Activated T-helper 17 cell treated with anti-CD3 and anti-CD28 coated beads, Interleukin-2, amount 50 U/mL, for 72 hours (primary cell): ENCODE measurements at regions not wholly inside any gene's neighbourhood (a gene's known extent, or its start where the extent isn't known, plus 50 kb on each side); places are given as distances from the start of the nearest gene placed in this dataset.
"Not testable (repeated sequence)": the region's sequence is repeated elsewhere in the genome, so short reads cannot be mapped to it uniquely, and the experiment has no call there.

ENCODE experiments used
- ATAC-seq: fragments of 150-1000 bp; cut with Tn5 transposase; replicated peaks from 2 replicates; pipeline ENCODE4 v1.10.0; 2021; ENCODE audit warnings: mild to moderate bottlenecking, moderate library complexity
- H3K27ac Mint-ChIP-seq: one replicate; pipeline ENCODE4 v1.8.0; 2022; ENCODE audit warnings: mixed read lengths
- H3K27me3 Mint-ChIP-seq: one replicate; pipeline ENCODE4 v1.8.0; 2022; ENCODE audit warnings: mixed read lengths
- H3K36me3 Mint-ChIP-seq: one replicate; pipeline ENCODE4 v1.8.0; 2022; ENCODE audit warnings: low read depth, mild to moderate bottlenecking, mixed read lengths
- H3K4me1 Mint-ChIP-seq: one replicate; pipeline ENCODE4 v1.8.0; 2022; ENCODE audit warnings: mixed read lengths
- H3K4me3 Mint-ChIP-seq: one replicate; pipeline ENCODE4 v1.8.0; 2022; ENCODE audit warnings: mild to moderate bottlenecking, mixed read lengths
- H3K9me3 Mint-ChIP-seq: one replicate; pipeline ENCODE4 v1.8.0; 2022; ENCODE audit warnings: mixed read lengths

DNA sequence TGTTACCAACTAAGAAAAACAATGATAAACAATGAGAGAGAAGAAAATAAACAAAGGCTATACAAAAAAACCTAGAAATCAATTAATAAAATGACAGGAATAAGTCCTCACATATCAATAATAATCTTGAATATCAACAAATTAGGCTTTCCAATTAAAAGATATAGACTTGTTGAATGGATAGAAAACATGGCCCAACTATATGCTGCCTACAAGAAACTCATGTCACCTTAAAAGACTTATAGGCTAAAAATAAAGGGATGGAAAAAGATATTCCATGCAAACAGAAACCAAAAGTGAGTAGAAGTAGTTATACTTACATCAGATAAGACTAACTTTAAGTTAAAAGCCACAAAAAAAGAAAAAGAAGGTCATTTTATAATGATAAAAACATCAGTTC lies 183.9 kb downstream of the MYRFL start:
- Mint-ChIP-seq H3K4me3 (no peak overlapping the region), H3K27me3 (peaks cover 6% of the 10 kb centered on the region), H3K27ac (no peak overlapping the region), H3K9me3 (peaks cover 11% of the 10 kb centered on the region), H3K36me3 (no peaks in the 10 kb centered on the region), H3K4me1 (no peaks in the 10 kb centered on the region)
- ATAC-seq = no peak

GRCh38 chr12:70011353-70011752 lies 186.3 kb downstream of the MYRFL start:
- peaks cover 11% of the 10 kb centered on the region for H3K9me3 Mint-ChIP-seq
- H3K4me1 Mint-ChIP-seq = no peaks in the 10 kb centered on the region
- H3K4me3 Mint-ChIP-seq = no peak overlapping the region
- ATAC-seq = no peak
- H3K27ac Mint-ChIP-seq = no peak overlapping the region
- peaks cover 6% of the 10 kb centered on the region for H3K27me3 Mint-ChIP-seq
- no peaks in the 10 kb centered on the region for H3K36me3 Mint-ChIP-seq

GRCh38 chr12:70013016-70013415 lies 188.0 kb downstream of the MYRFL start:
- not testable (repeated sequence) for H3K27me3 Mint-ChIP-seq, H3K36me3 Mint-ChIP-seq, H3K27ac Mint-ChIP-seq

GRCh38 chr12:70028515-70028914 lies 203.5 kb downstream of the MYRFL start:
- Mint-ChIP-seq H3K27ac (no peak overlapping the region), H3K36me3 (no peaks in the 10 kb centered on the region), H3K4me1 (no peaks in the 10 kb centered on the region), H3K9me3 (no peaks in the 10 kb centered on the region), H3K27me3 (peaks cover 4% of the 10 kb centered on the region), H3K4me3 (no peak overlapping the region)
- no peak for ATAC-seq

More at GRCh38 chr12:70013016-70013415, 188.0 kb downstream of the MYRFL start:
- not testable (repeated sequence) for H3K4me1 Mint-ChIP-seq, H3K4me3 Mint-ChIP-seq, ATAC-seq
- H3K9me3 Mint-ChIP-seq = peaks cover 11% of the 10 kb centered on the region

DNA sequence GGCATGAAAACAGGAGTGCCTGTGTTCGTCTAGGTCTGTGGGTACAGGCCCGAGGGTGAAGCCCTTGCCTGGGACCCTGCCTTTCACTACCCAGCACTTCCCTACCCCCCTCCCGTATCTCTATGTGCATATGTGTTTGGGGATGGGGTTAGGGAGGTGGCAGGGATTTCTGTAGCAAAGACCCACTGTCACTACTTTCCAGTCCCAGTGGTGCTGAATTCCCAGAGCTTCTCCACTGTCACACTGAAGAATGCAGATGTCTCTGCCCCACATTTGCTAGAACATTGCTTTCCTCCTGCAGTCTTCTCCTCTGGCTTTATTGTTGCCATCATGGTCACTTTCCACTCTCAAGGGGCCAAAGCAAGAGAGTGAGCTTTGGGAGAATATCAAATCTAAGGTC lies 203.9 kb downstream of the MYRFL start:
- Mint-ChIP-seq H3K27me3 (peaks cover 4% of the 10 kb centered on the region), H3K4me3 (no peak overlapping the region)

DNA sequence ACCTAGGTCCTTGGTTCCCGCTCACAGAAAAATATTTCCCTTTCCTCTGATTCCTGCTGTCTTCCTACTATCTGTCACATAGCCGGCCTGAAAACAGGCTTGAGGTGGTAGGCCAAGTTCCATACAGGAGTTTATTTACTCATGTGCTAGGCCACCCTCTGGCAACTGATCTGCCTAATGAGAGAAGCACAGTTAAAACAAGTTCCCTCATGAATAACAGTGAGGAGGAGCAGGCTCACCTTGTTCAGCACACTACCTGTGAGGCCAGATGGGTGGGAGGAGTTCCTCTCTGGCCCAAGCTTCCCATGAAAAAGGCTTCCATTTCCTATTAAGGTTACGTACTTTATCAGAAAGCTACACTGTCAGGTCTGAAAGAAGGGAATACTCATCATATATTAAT lies 206.0 kb downstream of the MYRFL start:
- ATAC-seq = no peak
- Mint-ChIP-seq H3K4me3 (no peak overlapping the region), H3K4me1 (no peaks in the 10 kb centered on the region), H3K27ac (no peak overlapping the region), H3K27me3 (peaks cover 4% of the 10 kb centered on the region), H3K9me3 (no peaks in the 10 kb centered on the region), H3K36me3 (no peaks in the 10 kb centered on the region)

More for the DNA sequence above, 203.9 kb downstream of the MYRFL start:
- no peak for ATAC-seq
- H3K9me3 Mint-ChIP-seq = no peaks in the 10 kb centered on the region
- H3K4me1 Mint-ChIP-seq = no peaks in the 10 kb centered on the region
- H3K36me3 Mint-ChIP-seq = no peaks in the 10 kb centered on the region
- no peak overlapping the region for H3K27ac Mint-ChIP-seq

- Mint-ChIP-seq H3K27me3 (peaks cover 4% of the 10 kb centered on the region), H3K27ac (no peak overlapping the region), H3K9me3 (no peaks in the 10 kb centered on the region), H3K4me3 (no peak overlapping the region), H3K4me1 (no peaks in the 10 kb centered on the region), H3K36me3 (no peaks in the 10 kb centered on the region)
- no peak for ATAC-seq
These were observed 207.0 kb downstream of the MYRFL start for GRCh38 chr12:70032076-70032475.

DNA sequence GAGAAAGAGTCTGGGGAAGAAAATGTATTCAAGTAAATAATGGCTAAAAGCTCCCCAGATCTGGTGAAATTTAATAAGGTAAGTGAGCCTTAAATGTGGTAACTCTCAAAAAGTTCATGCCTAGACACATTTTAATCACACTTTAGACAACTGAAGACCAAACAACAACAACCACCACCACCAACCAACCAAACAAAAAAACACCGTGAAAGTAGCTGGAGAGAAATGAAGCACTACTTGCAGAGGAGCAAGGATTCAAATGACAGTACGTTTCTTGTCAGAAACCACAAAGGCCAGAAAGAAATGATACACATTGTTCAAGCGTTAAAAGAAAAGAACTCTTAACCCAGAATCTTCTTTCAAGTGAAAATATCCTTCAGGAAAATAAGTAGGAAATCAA lies 208.3 kb downstream of the MYRFL start:
- Mint-ChIP-seq H3K27me3 (peaks cover 2% of the 10 kb centered on the region), H3K4me1 (no peaks in the 10 kb centered on the region), H3K9me3 (no peaks in the 10 kb centered on the region), H3K27ac (no peak overlapping the region), H3K4me3 (no peak overlapping the region), H3K36me3 (no peaks in the 10 kb centered on the region)
- ATAC-seq = no peak

DNA sequence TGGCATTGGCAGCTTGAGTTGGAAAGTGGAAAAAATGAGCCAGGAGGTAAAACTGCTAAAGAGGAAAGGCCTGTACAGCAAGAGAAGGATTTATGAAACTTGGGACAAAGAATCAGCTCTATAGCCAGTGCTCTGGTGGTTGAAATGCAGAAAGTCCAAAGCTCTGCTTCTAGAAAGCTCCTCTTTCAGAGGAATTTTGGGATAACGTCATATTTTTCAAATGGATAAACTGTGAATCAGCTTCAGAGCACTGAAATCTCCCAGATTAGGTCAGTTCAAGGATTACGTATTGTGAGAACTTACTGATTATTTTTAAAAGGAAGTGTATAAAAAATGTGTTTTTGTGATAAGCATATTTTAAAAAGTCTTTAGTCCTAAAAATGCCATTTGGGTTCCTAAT lies 203.1 kb upstream of the CNOT2 start:
- H3K27me3 Mint-ChIP-seq = no peaks in the 10 kb centered on the region
- H3K36me3 Mint-ChIP-seq = no peaks in the 10 kb centered on the region
- H3K4me3 Mint-ChIP-seq = no peak overlapping the region
- H3K4me1 Mint-ChIP-seq = no peaks in the 10 kb centered on the region
- no peak for ATAC-seq
- no peaks in the 10 kb centered on the region for H3K9me3 Mint-ChIP-seq
- no peak overlapping the region for H3K27ac Mint-ChIP-seq

- Mint-ChIP-seq H3K36me3 (no peaks in the 10 kb centered on the region), H3K27ac (no peak overlapping the region), H3K4me1 (no peaks in the 10 kb centered on the region), H3K9me3 (no peaks in the 10 kb centered on the region), H3K27me3 (peaks cover 8% of the 10 kb centered on the region), H3K4me3 (no peak overlapping the region)
- no peak for ATAC-seq
These were observed 200.6 kb upstream of the CNOT2 start for GRCh38 chr12:70042675-70043074.

- H3K4me3 Mint-ChIP-seq = no peak overlapping the region
- no peaks in the 10 kb centered on the region for H3K9me3 Mint-ChIP-seq
- no peaks in the 10 kb centered on the region for H3K36me3 Mint-ChIP-seq
- ATAC-seq = no peak
- no peaks in the 10 kb centered on the region for H3K4me1 Mint-ChIP-seq
- H3K27me3 Mint-ChIP-seq = peaks cover 8% of the 10 kb centered on the region
- H3K27ac Mint-ChIP-seq = no peak overlapping the region
These were observed 199.6 kb upstream of the CNOT2 start for GRCh38 chr12:70043490-70044138.

GRCh38 chr12:70044167-70044566 lies 199.1 kb upstream of the CNOT2 start:
- ATAC-seq = no peak

DNA sequence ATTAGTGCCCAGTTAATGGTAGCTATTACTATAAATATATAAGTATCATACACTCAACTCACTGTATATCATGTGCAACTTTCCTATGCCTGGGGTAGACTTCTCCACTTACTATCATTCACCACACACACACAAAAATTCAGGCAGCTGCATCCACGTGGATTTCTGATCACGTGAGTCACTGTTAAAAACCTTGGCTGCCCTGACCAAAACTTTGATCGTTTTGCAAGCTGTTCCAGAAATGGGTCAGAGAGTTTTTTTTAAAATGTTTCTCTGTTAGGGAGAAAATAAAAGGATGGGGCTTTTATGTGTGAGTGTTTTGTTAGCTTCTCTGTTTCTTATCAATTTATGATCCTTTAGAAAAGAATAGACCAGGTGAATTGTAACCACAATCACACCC lies 198.2 kb upstream of the CNOT2 start:
- no peaks in the 10 kb centered on the region for H3K4me1 Mint-ChIP-seq
- H3K9me3 Mint-ChIP-seq = no peaks in the 10 kb centered on the region

More at GRCh38 chr12:70044167-70044566, 199.1 kb upstream of the CNOT2 start:
- H3K27ac Mint-ChIP-seq = no peak overlapping the region
- H3K27me3 Mint-ChIP-seq = peaks cover 8% of the 10 kb centered on the region
- no peaks in the 10 kb centered on the region for H3K36me3 Mint-ChIP-seq
- no peaks in the 10 kb centered on the region for H3K9me3 Mint-ChIP-seq
- H3K4me3 Mint-ChIP-seq = no peak overlapping the region
- H3K4me1 Mint-ChIP-seq = no peaks in the 10 kb centered on the region

DNA sequence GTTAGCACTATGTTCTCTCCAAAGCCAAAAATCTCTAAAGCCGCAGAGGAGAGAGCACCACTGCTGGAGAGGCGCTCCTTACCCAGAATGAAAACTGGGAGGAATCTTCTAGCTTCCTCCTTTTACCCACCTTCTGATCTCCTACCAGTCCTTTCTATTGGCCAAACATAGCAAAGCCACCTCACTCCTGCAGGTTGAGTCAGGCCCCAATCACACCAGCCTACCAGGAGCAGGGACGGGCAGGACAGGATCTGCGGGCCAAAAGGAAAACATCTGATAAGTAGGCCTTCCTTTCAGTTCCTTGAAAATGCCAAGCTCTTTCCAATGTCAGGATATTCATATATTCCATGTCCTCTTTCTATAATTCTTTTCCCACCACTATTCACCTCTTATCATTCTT lies 197.7 kb upstream of the CNOT2 start:
- no peak for ATAC-seq
- no peak overlapping the region for H3K4me3 Mint-ChIP-seq
- H3K4me1 Mint-ChIP-seq = no peaks in the 10 kb centered on the region
- no peaks in the 10 kb centered on the region for H3K9me3 Mint-ChIP-seq
- peaks cover 8% of the 10 kb centered on the region for H3K27me3 Mint-ChIP-seq
- H3K36me3 Mint-ChIP-seq = no peaks in the 10 kb centered on the region
- no peak overlapping the region for H3K27ac Mint-ChIP-seq

More for the DNA sequence above, 198.2 kb upstream of the CNOT2 start:
- no peak overlapping the region for H3K4me3 Mint-ChIP-seq
- H3K36me3 Mint-ChIP-seq = no peaks in the 10 kb centered on the region
- H3K27ac Mint-ChIP-seq = no peak overlapping the region
- no peak for ATAC-seq
- H3K27me3 Mint-ChIP-seq = peaks cover 8% of the 10 kb centered on the region

DNA sequence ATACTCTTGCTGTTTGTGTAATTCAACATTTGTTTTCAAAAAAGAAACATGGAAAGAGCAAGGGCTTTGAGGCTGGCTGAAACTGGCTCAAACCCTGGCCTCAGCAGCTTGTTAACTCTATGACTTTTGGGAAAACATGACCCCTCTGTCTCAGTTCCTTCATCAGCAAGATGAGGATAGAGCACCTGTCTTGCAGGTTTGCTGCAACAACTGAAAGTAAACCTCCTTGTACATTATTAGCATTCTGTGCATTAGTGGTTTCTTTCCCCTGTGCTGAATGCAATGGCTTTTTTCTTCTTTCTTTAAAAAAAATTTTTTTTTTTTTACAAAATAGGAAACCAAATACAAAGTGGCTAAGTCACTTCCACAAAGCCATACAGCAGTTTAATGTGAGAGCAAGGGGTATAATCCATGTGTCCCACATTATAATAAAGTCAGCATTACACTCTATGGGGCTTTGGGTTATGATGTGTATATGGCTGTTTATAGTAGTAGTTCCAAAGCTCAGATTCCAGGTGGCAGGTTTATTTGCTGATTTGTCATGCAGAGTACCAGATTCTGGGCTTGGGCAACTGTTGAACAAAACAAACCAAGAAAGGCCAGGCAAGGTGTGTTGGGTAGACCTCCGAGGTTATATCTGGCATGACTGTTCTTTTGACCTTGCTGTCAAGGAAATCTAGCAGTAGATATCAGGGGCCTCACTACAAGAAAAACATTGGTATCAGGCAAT lies 194.5 kb upstream of the CNOT2 start:
- no peak overlapping the region for H3K27ac Mint-ChIP-seq
- no peak overlapping the region for H3K4me3 Mint-ChIP-seq
- H3K9me3 Mint-ChIP-seq = no peaks in the 10 kb centered on the region
- peaks cover 16% of the 10 kb centered on the region for H3K27me3 Mint-ChIP-seq
- H3K4me1 Mint-ChIP-seq = no peaks in the 10 kb centered on the region
- ATAC-seq = no peak
- no peaks in the 10 kb centered on the region for H3K36me3 Mint-ChIP-seq
